ENCODE measurements at regions not wholly inside any gene's neighbourhood (a gene's known extent, or its start where the extent isn't known, plus 50 kb on each side); places are given as distances from the start of the nearest gene placed in this dataset.

- no peak for DNase-seq
Observed at GRCh38 chr21:16708101-16708835, 804.6 kb upstream of the CXADR start.

- no peak for DNase-seq
Observed at GRCh38 chr21:16709866-16710550, 802.8 kb upstream of the CXADR start.

GRCh38 chr21:16711757-16712156, 801.1 kb upstream of the CXADR start:
- DNase-seq, result no peak

GRCh38 chr21:16713331-16714117, 799.3 kb upstream of the CXADR start:
- no peak for DNase-seq

- no peak for DNase-seq
Observed at GRCh38 chr21:16740511-16740910, 772.3 kb upstream of the CXADR start.

GRCh38 chr21:16741141-16741665, 771.6 kb upstream of the CXADR start:
- no peak for DNase-seq

- DNase-seq, result peak; percentile 3
Observed at GRCh38 chr21:16742131-16742641, 770.7 kb upstream of the CXADR start.

- DNase-seq, result no peak
Observed at GRCh38 chr21:16742741-16743140, 770.1 kb upstream of the CXADR start.

GRCh38 chr21:16743317-16743716, 769.5 kb upstream of the CXADR start:
- no peak for DNase-seq

GRCh38 chr21:16750926-16751325, 761.9 kb upstream of the CXADR start:
- DNase-seq, result no peak

GRCh38 chr21:16751695-16752474, 761.0 kb upstream of the CXADR start:
- no peak for DNase-seq

GRCh38 chr21:16752475-16752857, 760.4 kb upstream of the CXADR start:
- no peak for DNase-seq

GRCh38 chr21:16755061-16755460, 757.8 kb upstream of the CXADR start:
- DNase-seq, result no peak

GRCh38 chr21:16767201-16767600, 745.6 kb upstream of the CXADR start:
- DNase-seq, result no peak

- no peak for DNase-seq
Observed at GRCh38 chr21:16768096-16768495, 744.7 kb upstream of the CXADR start.

GRCh38 chr21:16770266-16770665, 742.6 kb upstream of the CXADR start:
- DNase-seq, result no peak

- no peak for DNase-seq
Observed at GRCh38 chr21:16773206-16773605, 739.6 kb upstream of the CXADR start.

- no peak for DNase-seq
Observed at GRCh38 chr21:16775076-16775475, 737.8 kb upstream of the CXADR start.

- no peak for DNase-seq
Observed at GRCh38 chr21:16777041-16777720, 735.7 kb upstream of the CXADR start.

- no peak for DNase-seq
Observed at GRCh38 chr21:16788584-16788983, 724.3 kb upstream of the CXADR start.

- DNase-seq, result no peak
Observed at GRCh38 chr21:16789636-16790035, 723.2 kb upstream of the CXADR start.

- no peak for DNase-seq
Observed at GRCh38 chr21:16792101-16792500, 720.7 kb upstream of the CXADR start.
